ENCODE measurements at regions not wholly inside any gene's neighbourhood (a gene's known extent, or its start where the extent isn't known, plus 50 kb on each side); places are given as distances from the start of the nearest gene placed in this dataset.

- TF ChIP-seq CTCF (conservative IDR thresholded peaks at IDR 0.05; ENCODE audit: low read depth in 2 of 2) (no peak), POLR2AphosphoS5 (IDR thresholded peaks at IDR 0.05; ENCODE audit: low read depth) (no peak), ZNF462 (CRISPR knock-in tag; IDR thresholded peaks at IDR 0.05) (no peak), EZH2 (IDR thresholded peaks at IDR 0.05; ENCODE audit: low read depth, unreplicated experiment) (no peak)
Observed at GRCh38 chr2:196370381-196370780, 199.0 kb upstream of the STK17B start.

Measured in GM23338 (cell line).